ENCODE measurements at regions not wholly inside any gene's neighbourhood (a gene's known extent, or its start where the extent isn't known, plus 50 kb on each side); places are given as distances from the start of the nearest gene placed in this dataset.
"Not testable (repeated sequence)": the region's sequence is repeated elsewhere in the genome, so short reads cannot be mapped to it uniquely, and the experiment has no call there.

DNA sequence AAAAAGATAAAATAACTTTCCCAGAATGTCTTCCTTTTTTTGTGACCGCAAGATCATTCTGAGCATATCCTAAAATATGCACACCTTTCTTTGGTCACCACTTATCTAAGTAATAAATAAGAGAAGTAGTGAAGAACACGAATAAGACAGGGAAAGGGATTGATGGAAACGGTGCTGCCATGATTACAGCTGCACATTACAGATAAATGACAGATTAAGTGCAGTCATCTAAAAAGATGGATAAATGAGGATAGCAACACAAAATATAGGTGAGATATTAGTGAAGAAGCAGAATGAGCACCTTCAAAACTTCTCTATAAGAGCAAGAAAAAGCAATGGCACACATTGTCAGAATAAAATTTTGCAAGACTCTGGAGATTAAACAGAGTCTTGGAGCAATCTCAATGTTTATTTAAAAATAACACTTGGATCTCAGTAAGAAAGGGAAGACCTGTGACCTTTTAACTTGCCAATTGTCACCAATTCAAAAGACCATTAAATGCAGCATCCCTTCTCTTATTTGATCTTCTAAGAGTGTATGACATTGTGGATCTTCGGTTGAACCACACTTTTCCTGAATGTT, 567.1 kb downstream of the KCNJ2 start:
- no peak for DNase-seq (ENCODE audit: low read depth)

DNA sequence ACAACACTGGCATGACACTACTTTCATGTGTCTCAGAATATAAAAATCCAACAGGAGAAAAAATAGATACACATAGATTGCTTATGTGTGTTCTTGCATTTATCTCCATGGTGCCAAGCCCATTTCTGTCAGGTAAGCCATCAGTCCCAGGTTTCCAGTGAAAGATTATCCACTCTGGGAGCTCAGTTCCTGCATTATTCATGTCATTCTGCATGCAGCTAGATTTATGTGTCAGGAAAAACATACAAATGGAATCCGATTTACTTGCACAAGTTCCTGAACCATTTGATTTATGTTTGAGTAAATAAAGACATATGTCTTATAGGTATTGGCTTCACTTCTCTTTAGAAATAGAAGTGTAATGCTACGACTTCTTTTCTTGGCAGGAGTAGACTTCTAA, 569.7 kb downstream of the KCNJ2 start:
- DNase-seq (ENCODE audit: low read depth) = no peak

DNA sequence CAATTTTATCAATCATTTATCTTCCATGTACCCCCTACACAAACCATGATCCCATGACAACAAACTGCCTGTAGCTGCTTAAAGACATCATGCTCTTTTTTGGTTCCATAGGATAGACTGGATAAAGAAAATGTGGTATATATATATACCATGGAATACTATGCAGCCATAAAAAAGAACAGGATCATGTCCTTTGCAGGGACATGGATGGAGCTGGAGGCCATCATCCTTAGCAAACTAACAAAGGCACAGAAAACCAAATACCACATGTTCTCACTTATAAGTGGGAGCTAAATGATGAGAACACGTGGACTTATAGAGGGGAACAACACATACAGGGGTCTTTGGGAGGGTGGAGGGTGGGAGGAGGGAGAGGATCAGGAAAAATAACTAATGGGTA, 577.2 kb downstream of the KCNJ2 start:
- not testable (repeated sequence) for DNase-seq (ENCODE audit: low read depth)

DNA sequence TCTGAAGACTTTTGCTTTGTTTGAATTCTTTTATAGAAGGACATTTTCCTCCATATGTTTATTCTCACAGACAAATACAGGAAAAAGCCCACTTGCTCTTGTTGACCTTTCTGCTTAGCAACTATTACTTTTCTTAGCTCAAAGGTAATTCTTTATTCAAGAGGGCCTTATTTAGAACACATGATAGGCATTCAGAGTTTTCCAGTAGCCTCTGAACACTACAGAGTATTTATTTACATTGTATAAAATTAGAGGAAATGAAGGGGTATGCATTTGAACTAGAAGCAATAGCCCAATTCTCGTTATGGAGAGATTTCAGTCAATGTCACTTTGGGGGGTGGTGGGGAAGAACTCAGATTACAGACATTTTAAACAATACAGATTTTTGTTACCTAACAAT, 581.7 kb downstream of the KCNJ2 start:
- no peak for DNase-seq (ENCODE audit: low read depth)

DNA sequence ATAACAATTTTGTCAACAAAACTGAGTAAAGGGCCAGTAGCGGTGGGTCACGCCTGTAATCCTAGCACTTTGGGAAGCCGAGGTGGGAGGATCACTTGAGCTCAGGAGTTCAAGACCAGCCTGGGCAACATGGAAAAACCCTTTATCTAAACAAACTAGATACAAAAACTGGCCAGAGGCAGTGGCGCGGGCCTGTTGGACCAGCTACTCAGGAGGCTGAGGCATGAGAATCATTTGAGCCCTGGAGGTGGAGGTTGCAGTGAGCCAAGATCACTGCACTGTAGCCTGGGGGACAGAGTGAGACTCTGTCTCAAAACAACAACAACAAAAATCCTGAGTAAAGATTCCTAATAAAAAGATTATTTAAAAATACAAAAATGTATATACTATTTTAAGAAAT, 583.1 kb downstream of the KCNJ2 start:
- DNase-seq (ENCODE audit: low read depth) = not testable (repeated sequence)

DNA sequence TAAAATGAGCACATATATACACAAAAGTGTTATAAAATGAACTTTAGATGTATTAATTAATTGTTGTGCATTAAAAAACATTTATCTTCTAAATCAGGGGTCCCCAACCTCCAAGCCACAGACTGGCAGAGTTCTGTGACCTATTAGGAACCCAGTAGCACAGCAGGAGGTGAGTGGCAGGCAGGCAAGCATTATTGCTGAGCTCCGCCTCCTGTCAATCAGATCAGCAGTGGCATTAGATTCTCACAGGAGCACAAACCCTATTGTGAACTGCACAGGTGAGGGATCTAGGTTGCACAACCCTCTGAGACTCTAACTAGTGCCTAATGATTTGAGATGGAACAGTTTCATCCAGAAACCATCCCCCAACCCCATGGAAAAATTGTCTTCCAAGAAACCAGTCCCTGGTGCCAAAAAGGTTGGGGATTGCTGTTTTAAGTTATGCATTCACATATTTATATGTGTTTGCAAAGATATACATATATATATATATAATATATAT, 583.7 kb downstream of the KCNJ2 start:
- no peak for DNase-seq (ENCODE audit: low read depth)

DNA sequence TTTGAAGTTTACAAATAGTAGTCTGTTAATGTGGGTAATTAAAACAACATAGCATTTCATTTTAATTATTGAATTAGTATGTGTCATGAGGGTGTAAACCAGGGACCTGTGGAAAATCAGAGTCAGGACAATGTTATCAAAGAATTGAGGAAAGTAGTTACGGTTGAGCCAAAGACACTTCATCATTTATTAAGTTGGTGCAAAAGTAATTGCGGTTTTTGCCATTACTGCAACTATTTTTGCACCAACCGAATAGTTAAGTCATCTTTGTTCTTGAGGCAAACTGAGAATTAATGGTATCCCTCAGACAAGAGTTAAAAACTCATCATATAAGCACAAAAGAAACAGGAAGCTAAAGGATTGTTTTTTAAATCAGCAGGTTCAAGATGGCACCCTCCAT, 593.7 kb downstream of the KCNJ2 start:
- no peak for DNase-seq (ENCODE audit: low read depth)

DNA sequence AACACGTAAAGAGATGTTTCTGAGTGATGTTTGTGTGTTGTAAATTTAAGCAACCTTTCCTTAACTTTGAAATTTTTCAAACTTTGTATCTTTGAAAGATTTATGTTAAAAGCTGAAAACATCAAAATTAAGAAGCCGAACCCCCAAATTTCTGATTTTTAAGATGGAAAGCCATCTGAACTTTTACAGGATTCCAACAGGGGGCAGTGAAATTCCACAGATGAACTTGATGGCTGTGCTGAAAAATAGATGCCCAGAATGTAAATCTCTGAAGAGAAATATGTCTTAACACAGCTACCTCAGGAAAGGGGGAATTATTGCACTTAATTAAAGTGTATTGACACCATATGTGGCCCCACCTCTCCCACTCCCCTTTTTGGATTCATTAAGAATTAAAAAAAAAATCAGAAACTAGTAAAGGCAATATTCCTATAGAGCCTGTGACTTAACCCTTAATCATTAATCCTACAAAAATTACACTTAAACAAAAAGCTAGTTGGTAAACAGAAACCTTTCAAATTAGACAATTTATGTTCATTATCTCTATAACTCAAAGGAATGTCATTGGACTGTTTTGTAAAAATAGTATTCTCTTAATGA, 597.9 kb downstream of the KCNJ2 start:
- DNase-seq (ENCODE audit: low read depth) = peak; percentile 29

DNA sequence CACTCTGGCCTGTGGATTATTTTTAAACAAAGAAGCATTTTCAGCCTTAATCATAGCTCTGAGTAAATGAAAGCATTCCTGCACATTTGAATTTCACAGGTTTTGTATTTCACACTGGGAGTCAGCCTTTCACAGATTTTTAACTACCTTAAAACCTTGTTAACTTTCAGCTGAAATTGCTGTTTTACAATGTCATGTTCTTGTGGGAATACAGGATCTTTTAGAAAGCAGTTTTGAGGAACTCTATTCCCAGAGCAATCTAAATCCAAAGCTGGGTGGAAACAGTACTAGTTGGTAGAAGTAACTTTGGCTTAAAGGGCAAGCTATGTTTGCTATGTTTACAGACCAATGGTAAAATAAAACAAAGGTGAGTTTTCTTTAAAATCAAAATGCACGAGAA, 600.6 kb downstream of the KCNJ2 start:
- no peak for DNase-seq (ENCODE audit: low read depth)

DNA sequence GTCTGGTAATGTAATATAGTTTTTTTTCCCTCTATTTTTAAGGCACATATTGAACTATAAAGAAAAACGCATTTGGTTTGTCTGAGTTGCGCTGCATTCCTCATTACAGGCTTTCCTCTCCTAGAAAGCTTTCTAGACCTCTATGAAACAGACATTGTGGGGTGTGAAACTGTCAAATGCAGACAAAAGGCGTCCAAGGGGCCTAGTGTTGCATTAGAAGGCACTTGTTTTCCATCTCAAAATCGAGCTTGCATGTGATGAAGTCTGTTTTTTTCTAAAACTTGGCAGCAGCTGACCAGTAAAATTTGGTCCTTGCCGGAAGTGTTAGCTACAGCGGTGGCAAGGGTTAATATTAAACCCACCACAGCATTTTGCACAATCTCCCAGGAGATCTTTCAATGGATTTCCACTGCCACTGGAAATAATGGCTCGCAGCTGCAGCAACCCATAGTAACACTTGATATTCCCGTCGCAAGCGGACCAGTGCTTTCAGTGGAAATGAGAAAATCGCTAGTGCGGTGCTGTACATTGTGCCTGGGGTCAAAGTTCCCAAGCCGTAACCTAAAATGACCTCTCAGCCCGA, 602.6 kb downstream of the KCNJ2 start:
- DNase-seq (ENCODE audit: low read depth) = no peak

DNA sequence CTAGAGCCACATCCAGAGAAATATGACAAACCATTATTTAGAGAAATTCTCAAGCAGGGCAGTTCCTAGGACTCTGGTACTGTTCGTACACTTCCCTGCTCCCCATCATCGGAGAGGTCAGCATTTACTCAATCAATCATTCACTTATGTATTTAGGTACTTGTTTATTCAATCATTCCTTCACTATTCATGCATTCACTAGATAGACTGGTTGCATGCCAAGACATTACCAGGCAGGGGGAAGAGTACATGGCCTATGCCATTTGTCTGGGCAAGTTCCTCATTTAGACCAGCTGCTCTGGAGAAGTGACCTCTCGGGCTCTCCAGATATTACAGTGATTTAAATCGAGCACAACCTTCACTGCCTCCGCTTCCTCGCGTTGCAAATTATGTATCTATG, 603.4 kb downstream of the KCNJ2 start:
- DNase-seq (ENCODE audit: low read depth) = no peak

DNA sequence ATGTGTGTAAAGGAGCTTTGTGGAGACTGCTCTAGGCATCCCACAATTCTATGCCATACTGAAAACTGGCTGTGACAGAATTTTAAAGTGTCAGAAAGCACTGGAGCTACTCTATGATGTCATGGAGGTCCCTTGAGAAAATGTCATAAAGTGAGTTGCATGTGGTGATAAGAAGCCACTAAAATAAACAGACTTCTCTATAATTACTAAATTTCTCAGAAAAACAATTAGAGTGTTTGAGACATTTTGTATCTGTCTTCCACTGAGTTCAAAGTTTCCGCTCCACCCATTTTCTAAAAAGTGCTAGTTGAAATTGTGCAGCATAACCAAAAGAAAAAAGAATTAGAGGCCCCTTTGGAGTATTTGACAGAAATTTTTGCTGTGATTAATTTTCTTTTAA, 603.9 kb downstream of the KCNJ2 start:
- DNase-seq (ENCODE audit: low read depth) = no peak

DNA sequence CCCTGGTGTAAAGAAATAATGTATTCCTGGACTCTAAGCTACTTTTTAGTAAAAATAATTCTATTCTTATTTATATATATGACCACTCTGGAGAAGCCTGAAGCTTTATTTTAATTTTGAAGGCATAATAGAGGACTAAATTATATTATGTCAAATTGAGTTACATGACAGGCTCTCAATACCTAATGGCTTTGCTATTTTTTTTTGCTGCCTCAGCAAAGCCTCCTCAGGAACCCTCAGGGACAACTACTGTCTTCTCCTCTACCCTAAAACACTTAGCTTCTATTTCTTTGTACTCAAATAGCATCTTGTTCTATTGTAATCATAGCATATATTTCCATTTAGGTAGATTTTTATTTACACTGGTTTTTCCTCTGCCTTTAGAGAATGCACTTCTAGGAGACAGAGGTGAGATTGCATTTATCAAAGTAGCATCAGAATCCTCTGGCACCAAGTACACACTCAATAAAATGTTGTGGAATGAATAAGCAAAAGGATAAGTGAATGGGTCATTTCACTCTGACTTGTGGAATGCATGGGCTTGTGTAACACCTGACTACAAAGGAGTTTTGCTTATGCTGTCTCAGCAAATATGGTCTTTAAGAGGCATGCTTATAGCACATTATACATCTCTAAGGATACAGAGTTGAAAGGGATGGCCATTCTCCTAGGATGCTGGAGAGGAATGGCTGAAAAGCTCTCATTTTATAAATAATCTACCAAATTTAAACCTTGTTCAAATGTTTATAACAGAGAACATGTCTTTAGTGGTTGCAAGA, 605.2 kb downstream of the KCNJ2 start:
- DNase-seq (ENCODE audit: low read depth) = no peak

DNA sequence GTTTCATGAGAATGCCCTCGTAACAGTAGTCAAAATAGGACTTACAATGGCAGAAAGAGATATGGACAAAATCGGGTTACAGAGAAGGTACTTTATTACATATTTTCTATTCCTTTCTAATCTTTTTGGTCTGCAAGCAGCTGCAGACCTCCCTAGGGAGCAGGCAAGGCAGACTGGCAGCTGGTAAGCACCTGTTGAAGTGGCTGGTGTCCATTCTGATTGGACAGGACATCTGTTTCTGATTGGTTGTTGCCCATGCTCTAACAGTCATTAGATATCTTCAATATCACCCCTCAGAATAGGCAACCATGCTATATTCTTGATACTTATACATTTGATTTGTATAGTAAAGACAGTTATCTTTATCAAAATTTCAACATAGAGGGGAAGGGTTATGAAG, 606.3 kb downstream of the KCNJ2 start:
- DNase-seq (ENCODE audit: low read depth) = no peak

DNA sequence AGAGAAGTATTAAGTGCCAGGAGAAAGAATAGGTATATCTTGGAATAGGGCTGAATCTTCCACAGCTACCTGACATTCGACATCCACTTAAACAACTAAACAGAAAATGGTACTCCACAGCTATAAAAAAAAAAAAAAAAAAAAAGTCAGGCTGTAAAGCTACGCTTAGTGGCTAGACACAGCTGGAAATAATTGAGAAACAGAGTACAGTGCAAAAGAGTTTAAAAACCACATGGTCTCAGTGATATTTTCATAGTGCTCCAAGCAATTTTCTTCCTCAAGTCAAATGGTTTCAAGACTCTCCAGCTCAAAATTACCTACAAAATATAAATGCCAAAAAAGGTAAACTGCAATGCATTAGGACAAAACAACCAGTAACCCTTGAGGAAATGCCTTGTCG, 607.1 kb downstream of the KCNJ2 start:
- DNase-seq (ENCODE audit: low read depth) = no peak

DNA sequence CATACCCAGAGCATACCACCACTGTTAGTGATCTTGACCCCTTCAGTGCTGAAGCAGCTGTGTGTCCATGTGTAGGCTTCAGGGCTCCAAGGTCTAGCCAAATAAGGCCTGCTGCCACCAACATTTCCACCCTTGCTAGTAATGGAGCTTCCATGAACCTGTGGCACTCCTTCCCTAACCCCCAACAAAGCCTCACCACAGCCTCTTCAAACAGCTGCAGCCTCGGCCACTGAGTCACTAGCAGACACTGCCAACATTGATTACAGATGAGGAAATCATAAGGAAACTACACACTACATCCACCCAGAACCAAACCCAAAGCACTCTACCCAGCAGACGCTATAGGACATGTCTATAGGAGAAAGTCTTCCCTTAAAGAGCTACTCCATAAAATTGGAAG, 610.7 kb downstream of the KCNJ2 start:
- no peak for DNase-seq (ENCODE audit: low read depth)

DNA sequence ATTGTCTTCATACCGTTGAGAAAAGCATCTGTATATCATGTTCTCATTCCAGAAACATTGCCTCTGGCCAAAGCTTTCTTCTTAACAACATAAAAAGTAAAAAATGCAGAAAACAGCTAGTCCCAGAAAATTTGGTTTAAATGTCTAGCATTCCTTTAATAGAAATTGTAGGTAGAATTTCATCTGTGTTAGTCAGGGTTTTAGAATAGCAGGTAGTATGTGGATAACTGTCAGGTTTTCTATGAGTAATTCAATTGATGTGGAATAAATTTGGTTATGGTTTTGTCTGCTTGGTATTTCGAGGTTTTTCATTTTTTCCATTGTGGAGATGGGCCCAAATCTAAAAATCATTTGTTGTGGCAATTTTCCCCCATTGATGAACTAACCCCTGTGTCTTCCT, 616.7 kb downstream of the KCNJ2 start:
- DNase-seq (ENCODE audit: low read depth) = no peak

DNA sequence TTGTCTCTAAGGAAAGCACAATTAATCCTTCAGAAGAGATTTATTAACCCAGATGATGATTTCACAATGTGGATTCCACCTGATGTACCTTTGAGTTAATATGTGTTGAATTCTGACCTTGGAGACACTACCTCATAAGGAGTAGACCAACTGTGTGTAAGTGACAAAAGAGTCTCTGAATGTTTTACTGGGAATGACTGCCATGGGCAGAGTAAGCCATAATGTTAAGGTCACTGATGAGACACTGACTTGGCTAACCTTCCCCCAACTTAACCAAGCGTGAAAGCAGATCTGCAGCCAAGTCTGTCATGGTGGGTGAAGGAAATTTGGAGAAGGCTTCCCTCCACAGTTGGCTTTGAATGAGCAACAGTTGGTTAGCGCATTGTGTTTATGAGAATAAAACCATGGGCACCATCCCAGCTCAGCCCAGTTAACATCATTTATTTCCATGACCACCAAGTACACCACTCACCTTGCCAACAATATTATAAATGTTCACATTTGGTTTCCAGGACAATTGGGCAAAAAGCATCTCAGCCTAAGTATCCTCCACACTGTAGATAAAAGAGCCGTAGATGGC, 618.5 kb downstream of the KCNJ2 start:
- no peak for DNase-seq (ENCODE audit: low read depth)

DNA sequence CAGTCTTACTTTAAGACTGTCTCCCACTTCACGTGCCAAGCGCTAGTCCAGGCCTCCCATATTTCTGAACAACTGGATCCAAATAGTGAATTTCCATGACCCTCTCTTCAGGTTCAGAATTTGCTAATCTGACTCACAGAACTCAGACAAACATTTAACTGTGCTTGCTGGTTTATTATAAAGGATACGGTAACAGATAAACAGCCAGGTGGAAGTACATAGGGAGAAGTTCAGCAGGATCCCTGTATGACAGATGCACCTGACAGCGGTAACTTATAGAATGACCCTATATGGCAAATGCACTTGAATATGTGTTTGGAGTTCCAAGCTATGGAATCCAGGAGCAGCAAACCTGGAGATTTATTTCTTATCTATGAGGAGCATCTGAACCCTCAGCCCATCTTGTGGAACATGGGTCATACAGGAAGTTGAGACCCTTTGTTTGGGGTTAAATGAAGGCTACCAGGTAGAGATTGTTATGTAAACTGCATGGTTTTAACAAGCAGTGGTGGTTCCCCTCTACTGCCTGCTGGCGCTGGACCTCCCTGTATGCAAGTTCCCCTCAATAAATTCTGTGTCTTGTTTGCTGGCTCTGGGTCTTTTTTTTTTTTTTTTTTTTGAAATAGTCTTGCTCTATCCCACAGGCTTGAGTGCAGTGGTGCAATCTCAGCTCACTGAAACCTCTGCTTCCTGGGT, 622.6 kb downstream of the KCNJ2 start:
- no peak for DNase-seq (ENCODE audit: low read depth)

DNA sequence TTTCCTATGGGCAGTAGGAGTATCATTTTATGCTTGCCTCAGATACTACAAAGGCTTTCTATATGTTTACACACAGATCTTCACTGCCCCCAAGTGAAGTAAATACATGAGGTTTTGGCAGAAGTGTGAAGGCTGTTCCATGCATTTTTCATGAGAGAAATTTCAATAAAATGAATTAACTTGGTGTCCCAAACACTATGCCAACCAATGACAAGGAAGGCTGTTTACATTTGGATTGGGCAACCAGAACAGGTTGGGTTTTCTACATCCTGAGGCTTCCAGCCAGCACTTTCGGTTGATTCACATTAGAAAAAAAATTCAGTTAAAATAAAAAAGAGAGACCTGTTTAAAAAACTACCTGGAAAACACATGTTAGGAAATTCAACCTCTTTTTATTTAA, 625.4 kb downstream of the KCNJ2 start:
- DNase-seq (ENCODE audit: low read depth) = no peak

DNA sequence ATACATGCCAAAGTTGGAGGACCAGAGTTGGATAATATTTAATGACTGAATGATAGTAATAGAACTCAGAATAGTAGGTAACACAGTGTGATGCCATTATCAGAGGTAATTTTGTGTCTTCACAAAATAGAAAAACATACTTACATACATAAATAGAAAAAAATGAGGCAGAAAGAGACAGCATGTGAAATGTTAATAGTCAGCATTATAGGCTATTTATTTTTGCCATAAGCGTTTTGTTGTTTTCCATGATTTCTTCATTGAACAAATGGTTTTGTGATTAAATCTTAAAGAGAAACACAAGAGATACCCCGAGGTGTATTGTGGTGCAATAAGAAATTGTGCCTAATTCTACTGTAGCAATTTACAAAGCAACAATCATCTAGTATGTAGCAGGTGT, 626.3 kb downstream of the KCNJ2 start:
- no peak for DNase-seq (ENCODE audit: low read depth)

DNA sequence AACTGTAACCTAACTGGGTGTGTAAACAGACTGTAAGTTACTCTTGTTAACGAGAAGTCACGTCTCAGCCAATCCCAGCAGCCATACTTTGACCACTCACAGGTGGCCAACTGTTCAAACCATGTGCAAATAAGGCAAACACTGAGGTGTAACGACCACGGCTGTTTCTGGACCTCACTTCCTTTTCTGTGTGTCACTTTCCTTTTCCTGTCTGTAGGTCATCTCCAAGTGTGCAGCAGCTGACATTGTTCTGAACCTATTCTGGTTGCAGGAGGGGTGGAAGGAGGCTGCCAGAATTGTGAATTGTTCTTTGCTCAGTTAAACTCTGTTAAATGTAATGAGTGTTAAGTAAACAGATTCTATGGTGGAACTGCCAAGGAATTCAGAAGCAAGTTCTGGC, 627.4 kb downstream of the KCNJ2 start:
- DNase-seq (ENCODE audit: low read depth) = no peak

Measured in EH (cell line).